OCI-LY7 (cell line): ENCODE measurements at regions not wholly inside any gene's neighbourhood (a gene's known extent, or its start where the extent isn't known, plus 50 kb on each side); places are given as distances from the start of the nearest gene placed in this dataset.

Experiments used
- EZH2phosphoT487 ChIP-seq: fragments of 200-600 bp; sonication (generic); IDR thresholded peaks from 2 replicates; pipeline ENCODE4 v1.6.1; 2018; ENCODE audit warnings: low read depth, borderline replicate concordance, mild to moderate bottlenecking, mixed run types, antibody characterized with exemption, low read length, moderate library complexity, mixed read lengths
- TF ChIP-seq, protein P1 (sequence below): fragments of 200-600 bp; sonication (generic); conservative IDR thresholded peaks from 2 replicates; pipeline ENCODE4 v1.5.1; 2014; ENCODE audit warnings: mild to moderate bottlenecking, antibody characterized with exemption, low read length, moderate library complexity, mixed read lengths

GRCh38 chr11:134724779-134725140 lies 312.7 kb upstream of the B3GAT1 start:
- TF ChIP-seq, protein P1, sequence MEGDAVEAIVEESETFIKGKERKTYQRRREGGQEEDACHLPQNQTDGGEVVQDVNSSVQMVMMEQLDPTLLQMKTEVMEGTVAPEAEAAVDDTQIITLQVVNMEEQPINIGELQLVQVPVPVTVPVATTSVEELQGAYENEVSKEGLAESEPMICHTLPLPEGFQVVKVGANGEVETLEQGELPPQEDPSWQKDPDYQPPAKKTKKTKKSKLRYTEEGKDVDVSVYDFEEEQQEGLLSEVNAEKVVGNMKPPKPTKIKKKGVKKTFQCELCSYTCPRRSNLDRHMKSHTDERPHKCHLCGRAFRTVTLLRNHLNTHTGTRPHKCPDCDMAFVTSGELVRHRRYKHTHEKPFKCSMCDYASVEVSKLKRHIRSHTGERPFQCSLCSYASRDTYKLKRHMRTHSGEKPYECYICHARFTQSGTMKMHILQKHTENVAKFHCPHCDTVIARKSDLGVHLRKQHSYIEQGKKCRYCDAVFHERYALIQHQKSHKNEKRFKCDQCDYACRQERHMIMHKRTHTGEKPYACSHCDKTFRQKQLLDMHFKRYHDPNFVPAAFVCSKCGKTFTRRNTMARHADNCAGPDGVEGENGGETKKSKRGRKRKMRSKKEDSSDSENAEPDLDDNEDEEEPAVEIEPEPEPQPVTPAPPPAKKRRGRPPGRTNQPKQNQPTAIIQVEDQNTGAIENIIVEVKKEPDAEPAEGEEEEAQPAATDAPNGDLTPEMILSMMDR, result no peak
- TF ChIP-seq EZH2phosphoT487, result no peak
